HG03521 (cell line): ENCODE measurements at regions not wholly inside any gene's neighbourhood (a gene's known extent, or its start where the extent isn't known, plus 50 kb on each side); places are given as distances from the start of the nearest gene placed in this dataset.
"Not testable (repeated sequence)": the region's sequence is repeated elsewhere in the genome, so short reads cannot be mapped to it uniquely, and the experiment has no call there.

ENCODE experiments used
- ATAC-seq: cut with Tn5 transposase; IDR thresholded peaks from one replicate; pipeline ENCODE4 v1.9.1; 2021; ENCODE audit warnings: mild to moderate bottlenecking, moderate library complexity; ENCODE audit not compliant: unreplicated experiment

GRCh38 chr13:62250501-62251201, 835.0 kb upstream of the PCDH20 start:
- ATAC-seq = no peak

DNA sequence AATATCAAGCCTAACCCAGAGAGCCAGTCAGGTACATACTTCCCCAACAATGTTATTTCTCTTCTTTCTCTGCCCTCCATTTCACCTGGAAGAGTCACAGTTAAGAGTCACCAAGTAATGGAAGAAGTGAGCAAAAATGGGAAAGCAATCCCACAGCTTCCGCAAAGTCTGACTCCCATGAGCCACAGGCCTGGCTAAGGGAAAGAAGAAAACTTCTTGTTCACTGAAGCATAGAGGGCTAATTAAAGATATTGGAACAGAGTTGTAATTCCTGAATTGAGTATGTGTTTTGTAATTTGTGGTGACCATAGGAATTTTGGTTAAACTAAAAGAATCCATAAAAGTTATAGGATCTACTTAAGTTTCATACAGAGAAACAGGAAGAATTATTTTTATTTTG, 830.9 kb upstream of the PCDH20 start:
- ATAC-seq = no peak

DNA sequence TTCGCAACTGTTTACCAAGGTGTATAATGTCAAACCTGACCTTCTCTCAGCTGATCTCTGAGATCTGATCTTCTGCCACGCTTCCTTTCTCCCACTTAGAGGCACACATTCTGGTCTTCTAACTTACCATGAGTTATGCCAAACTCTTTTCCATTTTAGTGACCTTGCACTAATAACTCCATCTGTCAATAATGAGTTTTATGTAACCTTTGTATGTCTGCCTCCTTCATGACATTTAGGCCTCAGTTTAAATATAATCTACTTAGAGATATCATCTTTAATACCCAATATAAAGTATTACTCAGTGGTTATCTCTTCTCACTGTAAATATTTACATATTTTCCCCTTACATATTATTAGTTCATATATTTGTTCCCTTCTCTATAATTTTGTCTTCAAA, 827.5 kb upstream of the PCDH20 start:
- no peak for ATAC-seq

DNA sequence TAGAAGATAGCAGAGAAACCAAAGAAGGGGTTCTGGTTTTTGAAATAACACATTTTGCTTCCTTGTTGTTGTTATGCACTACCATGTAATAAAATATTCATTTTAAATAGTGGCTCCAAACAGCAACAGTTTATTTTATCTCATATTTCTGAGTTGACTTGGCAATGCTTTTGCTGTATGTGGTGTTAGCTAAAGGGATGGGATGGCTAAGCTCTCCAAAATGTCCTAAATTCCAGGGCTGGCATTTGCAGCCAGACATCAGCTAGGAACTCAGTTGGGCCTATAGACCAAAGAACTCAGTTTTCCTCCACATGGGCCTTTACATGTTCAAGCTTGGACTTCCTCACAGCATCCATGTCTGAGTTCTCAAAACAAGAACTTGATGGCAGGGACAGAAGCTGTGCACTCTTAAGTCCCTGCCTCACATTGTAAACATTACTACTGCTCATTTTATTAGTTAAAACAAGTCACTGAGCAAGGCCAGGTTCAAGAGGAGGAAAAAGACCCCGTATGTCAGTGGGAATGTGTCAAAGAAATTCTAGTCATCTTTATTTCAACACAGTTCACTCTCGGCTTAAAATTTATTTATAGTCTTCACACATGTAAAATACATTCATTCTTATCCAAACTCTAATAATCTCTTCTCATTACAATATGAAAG, 819.3 kb upstream of the PCDH20 start:
- no peak for ATAC-seq

- no peak for ATAC-seq
Measured at GRCh38 chr13:62210951-62211350, 795.3 kb upstream of the PCDH20 start.

DNA sequence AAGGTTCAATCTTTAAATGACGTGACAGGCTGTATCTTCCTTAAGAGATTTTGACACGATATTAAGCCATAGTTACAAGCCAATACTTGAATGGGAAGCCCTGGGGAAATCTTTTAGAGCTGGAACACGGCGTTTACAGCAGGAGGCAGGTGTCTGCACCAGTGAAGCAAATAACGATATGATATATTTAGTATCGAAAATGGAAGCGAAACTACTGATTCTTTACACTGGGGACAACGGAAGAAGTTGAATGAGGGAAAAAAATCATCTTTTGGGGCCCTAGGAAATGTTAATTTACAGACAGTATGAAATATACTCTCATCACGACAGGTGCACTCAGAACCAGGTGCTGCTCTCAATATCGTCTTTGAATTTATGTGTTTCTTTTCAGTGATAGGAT, 793.9 kb upstream of the PCDH20 start:
- peak; percentile 80 for ATAC-seq

DNA sequence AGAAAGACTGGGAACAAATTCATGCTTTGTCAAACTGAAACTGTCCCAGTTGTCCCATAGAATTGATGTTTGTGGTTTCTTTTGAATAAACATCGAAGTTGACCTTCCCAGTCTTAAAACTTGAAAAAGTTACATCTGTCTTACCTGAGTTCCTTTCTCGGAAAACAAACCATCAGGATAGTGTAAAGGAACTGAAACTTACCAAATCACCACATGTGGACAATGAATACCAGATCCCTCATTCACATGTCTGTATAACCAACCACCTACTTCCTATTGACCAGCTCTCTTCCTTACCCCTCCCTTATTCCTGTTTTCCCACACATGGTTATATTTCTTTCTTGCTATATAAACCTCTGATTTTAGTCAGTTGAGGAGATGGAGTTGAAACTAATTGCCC, 791.7 kb upstream of the PCDH20 start:
- ATAC-seq = no peak

DNA sequence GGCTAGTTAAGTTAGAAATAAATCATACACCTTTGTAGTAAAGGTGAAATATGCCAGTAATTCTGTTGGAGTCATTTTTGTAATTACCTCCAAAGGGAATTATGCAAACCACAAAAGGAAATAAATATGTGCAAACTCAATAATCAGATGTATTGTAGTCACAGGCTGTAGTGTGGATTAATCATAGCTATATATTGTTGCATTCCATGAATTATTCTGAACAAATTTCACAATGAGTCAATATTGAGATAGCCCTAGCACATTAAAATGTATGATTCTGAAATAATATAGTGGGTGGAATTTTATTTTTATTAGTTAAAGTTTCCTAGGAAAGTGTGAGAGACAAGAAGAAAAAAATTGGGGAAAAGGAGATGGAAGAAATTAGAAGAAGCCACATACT, 790.5 kb upstream of the PCDH20 start:
- no peak for ATAC-seq

DNA sequence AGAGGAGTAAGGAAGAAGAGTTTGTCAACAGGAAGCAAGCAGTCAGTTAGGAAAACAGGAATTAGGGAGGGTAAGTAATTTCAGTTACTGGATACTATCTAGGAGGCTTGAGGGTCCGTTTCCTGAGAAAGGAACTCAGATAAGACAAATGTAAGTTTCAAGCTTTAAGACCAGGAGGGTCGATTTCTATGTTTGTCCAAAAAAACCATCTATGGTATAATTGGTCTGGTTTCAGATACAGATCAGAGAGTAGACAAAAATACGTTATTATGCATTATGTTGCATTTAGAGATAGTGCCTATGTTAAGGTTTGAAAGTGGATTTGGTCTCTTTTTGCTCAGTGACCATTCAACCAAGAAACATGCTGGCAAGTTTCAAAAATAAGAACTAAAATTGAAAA, 789.6 kb upstream of the PCDH20 start:
- ATAC-seq = no peak

DNA sequence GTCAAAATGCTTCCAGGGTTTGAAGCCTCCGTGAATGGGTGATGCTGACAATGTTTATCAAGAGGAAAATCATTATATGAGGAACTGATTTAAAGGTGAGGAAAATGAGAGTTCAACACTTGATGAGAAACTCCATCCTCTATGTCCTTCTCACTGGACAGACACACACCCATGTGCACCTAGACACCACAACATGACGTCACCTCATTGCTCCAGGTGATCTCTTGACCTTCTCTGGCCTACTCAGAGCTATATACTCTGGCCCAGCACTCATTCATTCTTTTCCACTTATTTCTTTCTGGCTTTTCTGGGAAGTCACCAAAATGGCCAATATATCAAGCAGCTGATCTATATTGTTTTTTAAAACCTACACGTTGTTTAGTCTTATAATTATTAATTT, 778.7 kb upstream of the PCDH20 start:
- no peak for ATAC-seq

DNA sequence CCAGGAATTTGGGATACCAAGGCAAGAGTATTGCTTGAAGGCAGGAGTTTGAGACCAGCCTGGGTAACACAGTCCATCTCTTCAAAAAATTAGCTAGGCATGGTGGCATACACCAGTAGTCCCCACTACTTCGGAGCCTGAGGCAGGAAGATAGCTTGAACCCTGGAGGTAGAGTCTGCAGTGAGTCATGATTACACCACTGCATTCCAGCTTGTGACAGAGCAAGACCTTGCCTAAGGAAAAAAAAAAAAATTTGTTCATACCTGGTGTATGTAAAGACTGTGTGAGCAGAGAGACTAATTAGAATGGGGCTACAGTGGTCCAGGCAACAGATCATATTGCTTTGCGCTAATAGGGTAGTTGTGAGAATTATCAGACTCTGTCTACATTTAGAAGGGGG, 778.3 kb upstream of the PCDH20 start:
- no peak for ATAC-seq

DNA sequence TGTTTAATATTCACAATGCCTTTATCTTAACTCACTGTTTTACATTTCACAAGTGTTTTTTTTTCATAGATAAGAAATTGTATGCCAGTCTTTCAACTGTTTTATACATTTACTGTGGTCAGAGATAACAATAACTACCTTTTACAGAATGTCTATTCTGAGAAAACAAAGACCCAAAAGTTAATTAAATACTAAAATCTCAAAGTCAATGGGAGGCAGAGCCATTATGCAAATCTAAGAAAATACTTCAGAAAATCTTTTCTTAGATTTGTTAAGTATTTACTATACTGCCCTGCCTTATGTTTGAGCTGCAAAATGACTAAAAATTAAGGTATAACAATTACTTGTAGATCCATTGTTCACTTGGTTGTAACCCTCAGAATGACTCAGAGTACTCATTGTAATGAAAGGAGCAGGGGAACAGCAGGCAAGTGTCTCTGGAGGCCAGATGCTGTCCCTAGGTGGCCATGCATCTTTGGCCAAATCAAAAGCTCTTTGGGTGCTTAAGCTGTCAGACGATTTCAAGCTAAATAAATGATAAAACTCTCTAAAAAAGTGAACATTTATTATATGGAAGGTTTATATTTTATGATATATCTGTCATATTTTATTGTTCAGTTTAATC, 770.1 kb upstream of the PCDH20 start:
- ATAC-seq = no peak

DNA sequence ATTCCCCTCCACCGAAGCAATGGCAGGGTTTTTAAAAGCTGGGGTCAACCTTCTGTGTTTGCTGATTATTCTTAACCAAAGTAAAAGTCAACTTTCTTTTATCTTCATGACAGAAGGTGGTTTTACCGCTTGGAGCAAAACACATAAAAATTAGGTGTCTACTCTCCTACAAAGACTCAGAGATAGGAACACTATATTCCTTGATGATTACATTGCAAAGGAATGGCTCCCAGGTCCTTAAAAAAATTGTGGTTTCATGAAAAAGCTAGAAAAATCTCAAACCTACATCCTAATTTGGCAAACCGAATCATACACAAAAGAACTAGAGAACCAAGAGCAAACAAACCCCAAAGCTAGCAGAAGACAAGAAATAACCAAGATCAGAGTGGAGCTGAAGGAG, 760.4 kb upstream of the PCDH20 start:
- ATAC-seq = no peak

DNA sequence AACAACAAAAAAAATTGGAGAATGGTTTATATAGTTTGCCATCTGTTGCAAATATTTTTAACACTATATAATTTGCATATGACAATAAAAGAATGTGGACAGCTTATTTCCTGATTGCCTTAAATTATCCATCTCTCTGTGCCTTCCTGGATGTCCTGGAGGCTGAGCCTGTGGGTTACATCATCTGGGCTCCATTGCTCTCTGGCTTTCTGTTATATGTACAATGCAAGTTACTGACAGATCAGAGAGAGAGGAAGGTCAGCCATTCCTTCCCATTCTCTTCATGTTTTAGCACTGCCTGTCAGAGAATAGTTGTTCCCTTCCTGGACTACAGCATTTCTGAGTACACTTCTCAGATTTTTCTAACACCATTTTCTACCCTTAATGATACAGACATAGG, 758.3 kb upstream of the PCDH20 start:
- no peak for ATAC-seq

DNA sequence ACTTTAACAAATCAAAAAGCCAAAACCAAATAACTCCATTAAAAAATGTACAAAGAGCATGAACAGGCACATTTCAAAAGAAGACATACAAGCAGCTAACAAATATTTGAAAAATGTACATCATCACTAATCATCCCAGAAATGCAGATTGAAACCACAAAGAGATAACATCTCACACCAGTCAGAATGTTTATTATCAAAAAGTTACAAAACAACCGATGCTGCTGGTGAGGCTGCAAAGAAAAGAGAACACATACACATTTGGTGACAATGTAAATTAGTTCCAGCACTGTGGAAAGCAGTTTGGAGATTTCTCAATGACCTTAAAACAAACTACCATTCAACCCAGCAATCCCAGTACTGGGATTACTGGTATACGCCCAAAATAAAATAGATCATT, 756.0 kb upstream of the PCDH20 start:
- ATAC-seq = no peak

- ATAC-seq = no peak
Measured at GRCh38 chr13:62168891-62169290, 753.2 kb upstream of the PCDH20 start.

DNA sequence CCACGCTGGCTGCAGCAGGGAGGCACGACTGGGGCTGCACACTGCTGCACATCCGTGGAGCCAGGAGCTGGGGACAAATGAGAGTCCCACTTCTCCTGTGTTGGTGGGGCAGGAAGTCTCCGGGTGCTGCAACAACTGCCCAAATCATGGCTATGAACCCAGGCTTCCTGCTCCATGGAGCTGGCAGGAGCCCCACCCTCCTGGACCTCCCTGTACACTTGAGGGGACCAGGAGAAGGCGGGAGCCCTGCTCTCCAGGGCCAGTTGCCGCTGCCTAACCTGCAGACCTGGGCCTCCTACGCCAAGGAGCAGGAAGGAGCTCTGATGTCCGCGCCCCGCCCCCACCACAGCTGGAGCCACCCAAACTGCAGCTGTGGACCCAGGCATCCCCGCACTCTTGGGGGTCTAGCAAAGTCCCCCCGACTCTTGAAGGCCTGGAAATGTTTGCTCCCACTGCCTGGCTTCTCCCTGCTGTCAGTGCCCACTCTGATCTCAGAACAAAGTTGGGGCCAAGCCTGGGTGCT, 752.1 kb upstream of the PCDH20 start:
- ATAC-seq = no peak

GRCh38 chr13:62162860-62163259, 747.2 kb upstream of the PCDH20 start:
- no peak for ATAC-seq

DNA sequence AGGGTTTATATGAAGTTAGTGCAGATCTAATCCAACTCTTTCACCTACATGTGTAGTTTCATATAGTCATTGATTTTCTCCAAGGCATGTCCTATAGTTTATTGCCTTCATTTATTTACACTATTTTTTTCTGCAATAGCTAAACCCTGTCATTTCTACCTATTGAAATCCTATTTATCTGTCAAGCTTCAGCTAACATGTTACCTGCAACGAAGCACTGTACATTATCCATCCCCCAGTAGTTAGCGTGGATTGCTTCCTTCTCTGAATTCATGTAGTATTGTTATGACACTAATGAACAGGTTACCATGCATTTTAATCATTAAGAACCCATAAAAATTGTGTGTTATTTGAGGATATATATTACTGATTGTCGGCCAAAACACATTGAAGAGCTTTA, 742.9 kb upstream of the PCDH20 start:
- no peak for ATAC-seq

DNA sequence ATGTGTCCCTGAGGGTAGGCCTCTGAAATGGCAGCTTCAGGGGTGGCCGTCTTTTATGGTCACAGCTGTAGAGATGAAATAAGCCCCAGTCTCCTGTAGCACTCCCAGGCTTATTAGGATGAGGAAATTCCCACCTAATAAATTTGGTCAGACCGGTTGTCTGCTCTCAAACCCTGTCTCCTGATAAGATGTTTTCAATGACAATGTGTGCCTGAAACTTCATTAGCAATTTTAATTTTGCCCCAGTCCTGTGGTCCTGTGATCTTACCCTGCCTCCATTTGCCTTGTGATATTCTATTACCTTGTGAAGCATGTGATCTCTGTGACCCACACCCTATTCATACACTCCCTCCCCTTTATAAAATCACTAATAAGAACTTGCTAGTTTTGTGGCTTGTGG, 736.1 kb upstream of the PCDH20 start:
- not testable (repeated sequence) for ATAC-seq

GRCh38 chr13:62142048-62142447, 726.4 kb upstream of the PCDH20 start:
- ATAC-seq = no peak

GRCh38 chr13:62139597-62139996, 723.9 kb upstream of the PCDH20 start:
- no peak for ATAC-seq
